Endodermal cell (in vitro differentiated cells): ENCODE measurements at regions not wholly inside any gene's neighbourhood (a gene's known extent, or its start where the extent isn't known, plus 50 kb on each side); places are given as distances from the start of the nearest gene placed in this dataset.

Source experiments
- DNase-seq: peaks from one replicate; pipeline ENCODE4 v3.0.0-alpha.2; 2017
- H3K27ac ChIP-seq: 2 replicates; pipeline ENCODE4 v1.5.1; 2013; ENCODE audit warnings: mild to moderate bottlenecking, low read depth, low read length, moderate library complexity
- H3K27me3 ChIP-seq: 2 replicates; pipeline ENCODE4 v1.6.1; 2013; ENCODE audit warnings: mild to moderate bottlenecking, low read length, moderate library complexity; ENCODE audit not compliant: insufficient read depth, control insufficient read depth, poor library complexity, severe bottlenecking
- H3K36me3 ChIP-seq: 2 replicates; pipeline ENCODE4 v1.7.0; 2013; ENCODE audit warnings: mild to moderate bottlenecking, low read length, moderate library complexity; ENCODE audit not compliant: control insufficient read depth, insufficient read depth
- H3K4me1 ChIP-seq: one replicate; pipeline ENCODE4 v1.7.0; 2013; ENCODE audit warnings: low read length; ENCODE audit not compliant: control insufficient read depth, insufficient read depth
- H3K4me3 ChIP-seq: 2 replicates; pipeline ENCODE4 v1.5.1; 2013; ENCODE audit warnings: mild to moderate bottlenecking, low read length, moderate library complexity
- H3K9ac ChIP-seq: 2 replicates; pipeline ENCODE4 v1.6.1; 2013; ENCODE audit warnings: mild to moderate bottlenecking, low read length, moderate library complexity; ENCODE audit not compliant: poor library complexity, severe bottlenecking; ENCODE audit errors: extremely low read depth
- H3K9me3 ChIP-seq: 2 replicates; pipeline ENCODE4 v1.6.1; 2013; ENCODE audit warnings: mild to moderate bottlenecking, low read length, moderate library complexity; ENCODE audit not compliant: control insufficient read depth
- H3K27ac Mint-ChIP-seq: 2 replicates; pipeline ENCODE4 v1.8.0; 2020; ENCODE audit warnings: mixed read lengths
- H3K27me3 Mint-ChIP-seq: 2 replicates; pipeline ENCODE4 v1.8.0; 2021; ENCODE audit warnings: mild to moderate bottlenecking, mixed read lengths; ENCODE audit not compliant: insufficient read depth
- H3K36me3 Mint-ChIP-seq: 2 replicates; pipeline ENCODE4 v1.8.0; 2020; ENCODE audit warnings: low read depth, mixed read lengths
- H3K4me1 Mint-ChIP-seq: 2 replicates; pipeline ENCODE4 v1.8.0; 2020; ENCODE audit warnings: mixed read lengths
- H3K4me3 Mint-ChIP-seq: 2 replicates; pipeline ENCODE4 v1.8.0; 2020; ENCODE audit warnings: mild to moderate bottlenecking, moderate library complexity, mixed read lengths
- H3K9me3 Mint-ChIP-seq: 2 replicates; pipeline ENCODE4 v1.8.0; 2020; ENCODE audit warnings: mild to moderate bottlenecking, mixed read lengths
- CTCF ChIP-seq: fragments of 200-600 bp; sonication (generic); conservative IDR thresholded peaks from 2 replicates; pipeline ENCODE4 v1.5.0; 2021; ENCODE audit warnings: antibody characterized with exemption, mild to moderate bottlenecking
- WGBS, 2 experiments: methylation state at CpG; one replicate each; pipeline versions ENCODE4 v1.1.5 to v1.1.7; 2013; ENCODE audit warnings: missing lambda C conversion rate in 2 of 2, mixed read lengths in 1 of 2; ENCODE audit not compliant: insufficient coverage in 1 of 2, insufficient read length in 1 of 2; 5-methylcytosine and 5-hydroxymethylcytosine counted together

GRCh38 chr4:132863619-132864018 lies 285.5 kb upstream of the PCDH10 start:
- H3K9me3 ChIP-seq: no peaks in the 10 kb centered on the region
- Mint-ChIP-seq H3K4me3 (no peak overlapping the region), H3K27me3 (no peaks in the 10 kb centered on the region), H3K27ac (no peak overlapping the region), H3K36me3 (no peaks in the 10 kb centered on the region), H3K4me1 (peaks cover 2% of the 10 kb centered on the region), H3K9me3 (no peaks in the 10 kb centered on the region)
- no peak overlapping the region for H3K9ac ChIP-seq
- TF ChIP-seq CTCF: no peak
- 100% methylated on average over 1 of the region's 1 CpG; no CpG with 5 or more reads in 1 of the 2 experiments for WGBS, 2 experiments
- no peak overlapping the region for H3K27ac ChIP-seq
- H3K4me1 ChIP-seq: no peaks in the 10 kb centered on the region
- no peaks in the 10 kb centered on the region for H3K36me3 ChIP-seq
- no peaks in the 10 kb centered on the region for H3K27me3 ChIP-seq
- DNase-seq: no peak
- H3K4me3 ChIP-seq: no peak overlapping the region

DNA sequence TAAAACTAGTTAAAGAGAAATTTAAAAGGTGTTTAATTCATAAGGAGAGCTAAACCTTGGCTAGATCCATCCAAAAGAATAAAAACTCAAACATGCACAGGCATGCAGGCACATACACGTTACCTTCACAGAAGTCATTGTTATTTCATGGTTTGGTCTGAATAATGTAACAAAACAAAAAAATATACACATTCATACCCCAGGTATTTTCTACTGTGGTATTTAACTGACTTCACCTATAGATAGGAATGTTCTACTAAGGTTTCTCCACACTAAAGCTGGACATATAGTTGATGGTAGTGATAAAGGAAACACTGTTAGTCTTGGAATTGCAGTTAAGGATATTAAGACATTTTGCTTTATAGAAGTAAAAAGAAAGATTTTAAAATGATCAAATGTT lies 283.6 kb upstream of the PCDH10 start:
- no peaks in the 10 kb centered on the region for H3K4me1 ChIP-seq
- H3K4me3 Mint-ChIP-seq: no peak overlapping the region
- H3K27me3 Mint-ChIP-seq: no peaks in the 10 kb centered on the region
- no peak overlapping the region for H3K9ac ChIP-seq
- TF ChIP-seq CTCF: no peak
- H3K27ac Mint-ChIP-seq: no peak overlapping the region
- peaks cover 2% of the 10 kb centered on the region for H3K4me1 Mint-ChIP-seq
- H3K27me3 ChIP-seq: no peaks in the 10 kb centered on the region
- H3K36me3 ChIP-seq: no peaks in the 10 kb centered on the region
- DNase-seq: no peak
- no peaks in the 10 kb centered on the region for H3K9me3 ChIP-seq
- H3K36me3 Mint-ChIP-seq: no peaks in the 10 kb centered on the region
- 100% methylated on average over 1 of the region's 1 CpG; no CpG with 5 or more reads in 1 of the 2 experiments for WGBS, 2 experiments
- H3K9me3 Mint-ChIP-seq: no peaks in the 10 kb centered on the region
- no peak overlapping the region for H3K27ac ChIP-seq
- H3K4me3 ChIP-seq: no peak overlapping the region

DNA sequence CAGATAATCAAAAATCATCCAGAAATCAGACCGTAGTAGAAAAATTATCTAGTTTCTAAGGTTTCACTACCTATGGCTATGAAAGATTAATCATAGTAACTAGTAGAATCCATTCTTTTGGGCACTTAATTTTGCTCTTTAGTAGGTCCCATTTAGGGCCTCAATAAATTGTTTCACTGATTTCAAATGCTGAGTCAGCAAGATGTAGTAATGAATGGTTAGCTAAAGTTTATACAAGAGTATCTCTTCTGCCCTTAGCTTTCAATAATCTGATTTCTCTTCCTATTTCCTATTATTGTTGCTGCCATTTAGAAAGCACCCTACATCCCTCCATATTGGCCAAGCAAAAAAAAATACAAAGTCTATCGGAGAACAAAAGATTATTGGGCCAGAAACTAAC lies 283.2 kb upstream of the PCDH10 start:
- no peaks in the 10 kb centered on the region for H3K27me3 Mint-ChIP-seq
- H3K27ac Mint-ChIP-seq: no peak overlapping the region
- no peak overlapping the region for H3K9ac ChIP-seq
- H3K36me3 ChIP-seq: no peaks in the 10 kb centered on the region
- H3K36me3 Mint-ChIP-seq: no peaks in the 10 kb centered on the region
- H3K4me3 Mint-ChIP-seq: no peak overlapping the region
- no peaks in the 10 kb centered on the region for H3K27me3 ChIP-seq
- WGBS, 2 experiments: 86% methylated on average over 2 of the region's 2 CpGs; no CpG with 5 or more reads in 1 of the 2 experiments
- no peaks in the 10 kb centered on the region for H3K9me3 Mint-ChIP-seq
- no peak overlapping the region for H3K27ac ChIP-seq
- no peak overlapping the region for H3K4me3 ChIP-seq
- TF ChIP-seq CTCF: no peak
- H3K4me1 Mint-ChIP-seq: peaks cover 2% of the 10 kb centered on the region
- H3K9me3 ChIP-seq: no peaks in the 10 kb centered on the region
- no peaks in the 10 kb centered on the region for H3K4me1 ChIP-seq
- DNase-seq: no peak
